Mesodermal cell (in vitro differentiated cells): ENCODE measurements at regions not wholly inside any gene's neighbourhood (a gene's known extent, or its start where the extent isn't known, plus 50 kb on each side); places are given as distances from the start of the nearest gene placed in this dataset.

Experiments
- H3K27ac ChIP-seq: 2 replicates; pipeline ENCODE4 v1.7.0; 2013; ENCODE audit warnings: mild to moderate bottlenecking, low read depth, low read length, moderate library complexity; ENCODE audit not compliant: severe bottlenecking
- H3K36me3 ChIP-seq: 2 replicates; pipeline ENCODE4 v1.7.1; 2013; ENCODE audit warnings: mild to moderate bottlenecking, low read length, moderate library complexity; ENCODE audit not compliant: control insufficient read depth, insufficient read depth
- H3K4me1 ChIP-seq: one replicate; pipeline ENCODE4 v1.7.1; 2013; ENCODE audit warnings: mild to moderate bottlenecking, low read length; ENCODE audit not compliant: insufficient read depth, control insufficient read depth, poor library complexity, severe bottlenecking
- H3K4me3 ChIP-seq: 2 replicates; pipeline ENCODE4 v1.7.0; 2013; ENCODE audit warnings: low read length, control low read depth, mild to moderate bottlenecking; ENCODE audit not compliant: insufficient read depth, poor library complexity, severe bottlenecking; ENCODE audit errors: extremely low read depth
- H3K9me3 ChIP-seq: 2 replicates; pipeline ENCODE4 v1.7.1; 2013; ENCODE audit warnings: mild to moderate bottlenecking, low read length, moderate library complexity; ENCODE audit not compliant: control insufficient read depth
- WGBS, 2 experiments: methylation state at CpG; one replicate each; pipeline ENCODE4 v1.1.5; 2013; ENCODE audit warnings: missing lambda C conversion rate in 2 of 2; ENCODE audit not compliant: insufficient coverage in 2 of 2; 5-methylcytosine and 5-hydroxymethylcytosine counted together

DNA sequence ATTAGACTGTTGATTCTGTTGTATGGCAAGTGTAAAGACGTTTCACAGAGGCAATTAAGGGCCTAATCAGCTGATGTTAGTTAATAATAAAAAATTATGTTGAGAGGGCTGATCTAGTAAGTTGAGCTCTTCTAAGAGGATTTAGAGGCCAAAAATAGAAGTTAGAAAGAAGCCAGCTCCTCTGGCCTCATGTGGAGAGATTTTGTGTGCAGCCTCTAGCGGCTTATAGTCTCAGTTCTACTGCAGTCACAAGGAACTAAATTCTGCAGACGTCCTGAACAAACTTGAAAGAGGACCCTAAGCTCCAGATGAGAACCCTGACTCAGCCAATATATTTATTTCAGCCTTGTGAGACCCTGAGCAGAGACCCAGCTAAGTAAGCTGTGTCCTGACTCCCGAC, 498.6 kb downstream of the BTBD3 start:
- H3K4me1 ChIP-seq: peaks cover 19% of the 10 kb centered on the region
- H3K4me3 ChIP-seq: no peak overlapping the region
- H3K27ac ChIP-seq: no peak overlapping the region
- H3K36me3 ChIP-seq: no peaks in the 10 kb centered on the region
- H3K9me3 ChIP-seq: no peaks in the 10 kb centered on the region
- 83 to 84% methylated on average over 1 to 2 of the region's 4 CpGs for WGBS, 2 experiments

DNA sequence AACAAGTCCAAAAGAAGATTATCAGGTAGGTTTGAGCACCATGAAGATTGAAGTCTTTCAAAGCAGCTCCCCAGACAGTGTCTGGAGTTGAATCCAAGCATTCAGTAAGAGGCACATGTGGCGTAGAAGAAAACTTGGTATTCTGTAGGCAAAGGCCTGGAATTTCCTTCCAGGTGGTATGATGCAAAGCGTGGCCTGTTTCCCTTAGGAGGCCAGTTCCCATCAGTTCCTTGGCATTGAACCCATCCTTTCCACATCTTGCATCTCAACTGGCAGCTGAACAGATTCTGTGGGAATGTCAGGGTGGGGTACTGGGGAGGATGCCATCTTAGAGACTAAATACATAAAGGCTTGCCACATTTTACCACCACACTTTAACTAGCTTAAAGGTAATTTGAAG, 516.0 kb downstream of the BTBD3 start:
- Histone ChIP-seq H3K9me3 (no peaks in the 10 kb centered on the region), H3K27ac (no peak overlapping the region), H3K36me3 (no peaks in the 10 kb centered on the region), H3K4me1 (no peaks in the 10 kb centered on the region), H3K4me3 (no peak overlapping the region)
- 90% methylated on average over 2 of the region's 2 CpGs; no CpG with 5 or more reads in 1 of the 2 experiments for WGBS, 2 experiments

GRCh38 chr20:12434672-12435071, 517.0 kb downstream of the BTBD3 start:
- no peaks in the 10 kb centered on the region for H3K36me3 ChIP-seq
- no peaks in the 10 kb centered on the region for H3K4me1 ChIP-seq
- 76 to 100% methylated on average over 2 to 3 of the region's 3 CpGs for WGBS, 2 experiments
- no peaks in the 10 kb centered on the region for H3K9me3 ChIP-seq
- no peak overlapping the region for H3K4me3 ChIP-seq
- H3K27ac ChIP-seq: no peak overlapping the region

GRCh38 chr20:12435268-12435667, 517.6 kb downstream of the BTBD3 start:
- H3K4me3 ChIP-seq: no peak overlapping the region
- 87 to 96% methylated on average over 3 of the region's 4 CpGs for WGBS, 2 experiments
- no peaks in the 10 kb centered on the region for H3K36me3 ChIP-seq
- H3K9me3 ChIP-seq: no peaks in the 10 kb centered on the region
- H3K27ac ChIP-seq: no peak overlapping the region
- H3K4me1 ChIP-seq: no peaks in the 10 kb centered on the region

GRCh38 chr20:12453711-12454110, 536.0 kb downstream of the BTBD3 start:
- H3K27ac ChIP-seq: no peak overlapping the region
- WGBS, 2 experiments: 92 to 100% methylated on average over 1 of the region's 1 CpG
- H3K4me3 ChIP-seq: no peak overlapping the region
- H3K9me3 ChIP-seq: peaks cover 6% of the 10 kb centered on the region
- no peaks in the 10 kb centered on the region for H3K4me1 ChIP-seq
- H3K36me3 ChIP-seq: no peaks in the 10 kb centered on the region

DNA sequence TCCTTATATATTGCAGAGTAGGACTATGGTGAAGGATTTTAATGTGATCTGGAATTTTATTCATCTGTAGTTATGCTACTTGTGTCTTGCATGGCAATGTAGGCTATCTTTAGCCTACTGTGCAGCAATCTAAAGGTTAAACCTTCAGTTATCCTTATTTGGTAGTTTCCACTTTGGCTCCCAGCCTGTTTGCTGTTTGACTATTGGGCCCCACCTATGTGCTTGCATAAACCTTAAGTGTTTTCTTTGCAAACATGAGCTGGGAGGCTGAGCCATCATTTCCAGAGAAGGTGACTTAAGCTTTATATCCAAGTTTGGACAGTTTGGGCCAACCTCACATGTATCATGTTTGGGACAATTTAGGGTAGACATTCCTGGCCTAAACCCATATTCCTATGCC, 537.5 kb downstream of the BTBD3 start:
- Histone ChIP-seq H3K4me1 (no peaks in the 10 kb centered on the region), H3K9me3 (peaks cover 6% of the 10 kb centered on the region), H3K27ac (no peak overlapping the region), H3K36me3 (no peaks in the 10 kb centered on the region), H3K4me3 (no peak overlapping the region)

- Histone ChIP-seq H3K4me1 (no peaks in the 10 kb centered on the region), H3K36me3 (no peaks in the 10 kb centered on the region), H3K4me3 (no peak overlapping the region), H3K9me3 (no peaks in the 10 kb centered on the region), H3K27ac (no peak overlapping the region)
Observed at GRCh38 chr20:12458241-12458640, 540.5 kb downstream of the BTBD3 start.

DNA sequence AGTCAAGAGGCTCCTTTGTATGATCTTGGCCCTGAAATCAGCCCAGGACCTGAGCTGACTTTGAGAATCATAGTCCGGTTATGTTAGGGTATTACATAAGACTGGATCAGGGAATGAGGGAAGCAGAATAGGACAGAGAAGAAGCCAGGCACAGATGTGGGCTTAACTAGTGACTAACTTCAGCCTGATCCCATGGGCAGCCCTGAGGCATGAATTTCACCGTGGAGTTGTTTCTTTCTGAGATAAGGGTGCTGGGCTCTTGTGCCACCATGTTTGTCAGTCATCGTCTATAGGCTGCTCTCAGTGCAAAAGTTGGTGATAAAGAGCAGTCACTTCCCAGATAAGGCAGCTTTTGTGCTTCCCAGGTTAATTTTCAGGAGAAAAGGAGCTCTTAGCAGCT, 544.7 kb upstream of the SPTLC3 start:
- WGBS, 2 experiments: 83 to 94% methylated on average over 3 of the region's 3 CpGs
- Histone ChIP-seq H3K36me3 (no peaks in the 10 kb centered on the region), H3K9me3 (no peaks in the 10 kb centered on the region), H3K4me1 (no peaks in the 10 kb centered on the region), H3K4me3 (no peak overlapping the region), H3K27ac (no peak overlapping the region)

GRCh38 chr20:12466915-12467314, 541.9 kb upstream of the SPTLC3 start:
- Histone ChIP-seq H3K4me3 (no peak overlapping the region), H3K36me3 (no peaks in the 10 kb centered on the region), H3K9me3 (no peaks in the 10 kb centered on the region), H3K27ac (no peak overlapping the region), H3K4me1 (no peaks in the 10 kb centered on the region)
- no CpG with 5 or more reads among the region's 2 CpGs for WGBS, 2 experiments

- WGBS, 2 experiments: 92 to 100% methylated on average over 3 to 4 of the region's 4 CpGs
- Histone ChIP-seq H3K27ac (no peak overlapping the region), H3K4me3 (no peak overlapping the region), H3K4me1 (no peaks in the 10 kb centered on the region), H3K9me3 (no peaks in the 10 kb centered on the region), H3K36me3 (no peaks in the 10 kb centered on the region)
Observed at GRCh38 chr20:12467758-12468157, 541.0 kb upstream of the SPTLC3 start.

GRCh38 chr20:12482661-12483060, 526.1 kb upstream of the SPTLC3 start:
- no CpG with 5 or more reads among the region's 2 CpGs for WGBS, 2 experiments
- Histone ChIP-seq H3K4me1 (no peaks in the 10 kb centered on the region), H3K4me3 (no peak overlapping the region), H3K27ac (no peak overlapping the region), H3K9me3 (no peaks in the 10 kb centered on the region), H3K36me3 (no peaks in the 10 kb centered on the region)

GRCh38 chr20:12502443-12502842, 506.3 kb upstream of the SPTLC3 start:
- Histone ChIP-seq H3K4me3 (no peak overlapping the region), H3K9me3 (no peaks in the 10 kb centered on the region), H3K36me3 (no peaks in the 10 kb centered on the region), H3K4me1 (no peaks in the 10 kb centered on the region), H3K27ac (no peak overlapping the region)
- 86 to 100% methylated on average over 1 to 2 of the region's 2 CpGs for WGBS, 2 experiments
